ENCODE measurements at regions not wholly inside any gene's neighbourhood (a gene's known extent, or its start where the extent isn't known, plus 50 kb on each side); places are given as distances from the start of the nearest gene placed in this dataset.

DNA sequence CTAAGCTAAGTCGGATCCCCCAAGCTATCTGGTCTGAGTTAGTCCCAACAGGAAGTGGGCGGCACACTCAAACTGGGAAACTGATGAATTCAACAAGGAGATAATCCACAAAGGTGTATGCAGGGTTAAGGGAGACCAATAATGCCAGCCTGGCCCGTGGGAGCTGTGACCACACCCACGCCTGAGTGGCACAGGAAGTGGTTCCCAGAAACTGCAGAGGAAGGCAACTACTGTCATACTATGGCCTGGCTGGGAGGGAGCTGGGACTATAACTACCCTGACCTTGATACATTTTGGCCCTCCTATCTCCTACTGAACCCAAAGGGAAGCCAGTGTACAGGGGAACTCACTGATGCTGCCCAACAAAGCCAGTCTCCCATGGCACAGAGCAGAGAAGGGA lies 85.5 kb upstream of the TDRD3 start:
- Histone ChIP-seq H2AK5ac (ENCODE audit: low read depth, low read length) (no peak overlapping the region), H3K14ac (ENCODE audit: insufficient read length) (no peak overlapping the region), H3K36me3 (ENCODE audit: control insufficient read depth in 2 of 4, insufficient read depth in 4 of 4, low read length in 3 of 4) (no peaks in the 10 kb centered on the region), H3K56ac (replicated peaks; ENCODE audit: insufficient read length, low read depth, low read length) (no peak overlapping the region), H2BK120ac (replicated peaks; ENCODE audit: low read depth, low read length) (no peak overlapping the region), H3K79me1 (ENCODE audit: low read depth, low read length) (no peaks in the 10 kb centered on the region), H2BK12ac (ENCODE audit: low read depth, low read length) (no peak overlapping the region), H2BK20ac (ENCODE audit: low read length) (no peak overlapping the region), H2AFZ (ENCODE audit: low read length) (no peak overlapping the region), H3K9ac (replicated peaks in 1 of 4; ENCODE audit: extremely low read depth in 1 of 4, low read depth in 3 of 4, low read length in 3 of 4) (no peak overlapping the region), H3K4me3 (ENCODE audit: extremely low read depth in 1 of 4, insufficient read depth in 2 of 4, low read depth in 3 of 4, low read length in 4 of 4) (no peak overlapping the region), H3K9me3 (ENCODE audit: insufficient read depth in 2 of 2, low read depth in 1 of 2, low read length in 1 of 2) (no peaks in the 10 kb centered on the region), H3K79me2 (ENCODE audit: control insufficient read depth in 1 of 2, insufficient read depth in 2 of 2, low read length in 2 of 2) (no peaks in the 10 kb centered on the region), H3K23me2 (ENCODE audit: low read depth, low read length) (no peaks in the 10 kb centered on the region), H2BK15ac (ENCODE audit: low read length) (no peak overlapping the region), H4K91ac (replicated peaks; ENCODE audit: insufficient read length, low read length) (no peak overlapping the region), H3K4me2 (ENCODE audit: insufficient read depth in 1 of 2, low read depth in 2 of 2, low read length in 2 of 2) (no peak overlapping the region), H3K18ac (ENCODE audit: extremely low read depth, low read length) (no peak overlapping the region), H3K27me3 (replicated peaks in 1 of 4; ENCODE audit: control insufficient read depth in 3 of 4, extremely low read depth in 1 of 4, insufficient read depth in 3 of 4, low read length in 3 of 4) (no peaks in the 10 kb centered on the region), H3K4me1 (replicated peaks in 1 of 4; ENCODE audit: control insufficient read depth in 3 of 4, insufficient read depth in 4 of 4, low read length in 3 of 4) (0 out of 7 replicates have a peak, but pooled peaks cover 0 to 2% (median 0%) of the 10 kb centered on the region in 4 experiments), H2BK5ac (ENCODE audit: low read depth, low read length) (no peak overlapping the region), H3K4ac (replicated peaks; ENCODE audit: insufficient read length, low read depth, low read length) (no peak overlapping the region), H4K20me1 (replicated peaks in 1 of 2; ENCODE audit: control insufficient read depth in 1 of 2, insufficient read depth in 2 of 2, low read length in 2 of 2) (no peaks in the 10 kb centered on the region), H3K27ac (ENCODE audit: low read depth, low read length) (no peak overlapping the region), H4K5ac (ENCODE audit: insufficient read length, low read depth, low read length) (no peak overlapping the region), H3K23ac (ENCODE audit: insufficient read length) (no peak overlapping the region), H4K8ac (ENCODE audit: extremely low read depth, insufficient read depth, low read length) (no peak overlapping the region)
- CTCF ChIA-PET (ENCODE audit: partially characterized antibody) = interaction anchor here (1.2 to 2.8 kb wide), 2 partner anchors 15 to 18 kb away, joined by 3 to 7 read pairs; no protein-coding TSS in a partner anchor
- WGBS, 2 experiments (ENCODE audit: extremely low coverage in 1 of 2, insufficient coverage in 1 of 2, insufficient read length in 1 of 2, insufficient replicate concordance in 2 of 2, low coverage in 1 of 2, low lambda C conversion rate in 2 of 2, missing lambda C conversion rate in 1 of 2) = 84% methylated on average over 4 of the region's 4 CpGs; no CpG with 5 or more reads in 1 of the 2 experiments
- POLR2A ChIA-PET (ENCODE audit: partially characterized antibody) = no interaction called here
- FAIRE-seq = no peak
- no peak for DNase-seq (ENCODE audit: low read depth in 1 of 2, low spot score in 2 of 2)
- TF ChIP-seq, protein P1, sequence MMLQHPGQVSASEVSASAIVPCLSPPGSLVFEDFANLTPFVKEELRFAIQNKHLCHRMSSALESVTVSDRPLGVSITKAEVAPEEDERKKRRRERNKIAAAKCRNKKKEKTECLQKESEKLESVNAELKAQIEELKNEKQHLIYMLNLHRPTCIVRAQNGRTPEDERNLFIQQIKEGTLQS (IDR thresholded peaks at IDR 0.05; ENCODE audit: insufficient read depth, low read depth, low read length) = no peak
- no peak for TF ChIP-seq TAF1 (IDR thresholded peaks at IDR 0.05; ENCODE audit: low read depth, low read length)
- TF ChIP-seq GABPA (IDR thresholded peaks at IDR 0.05; ENCODE audit: borderline replicate concordance, insufficient read depth, low read length) = no peak
- TF ChIP-seq SAP30 (IDR thresholded peaks at IDR 0.05; ENCODE audit: insufficient read depth, insufficient replicate concordance, low read length) = no peak
- no peak for TF ChIP-seq TEAD4 (IDR thresholded peaks at IDR 0.05; ENCODE audit: low read depth, low read length)
- no peak for TF ChIP-seq BACH1 (IDR thresholded peaks at IDR 0.05; ENCODE audit: low read length)
- TF ChIP-seq YY1 (IDR thresholded peaks at IDR 0.05; ENCODE audit: low read depth, low read length) = no peak
- no peak for TF ChIP-seq ZNF274 (IDR thresholded peaks at IDR 0.05; ENCODE audit: borderline replicate concordance, extremely low read depth, low read length)
- TF ChIP-seq HDAC2 (IDR thresholded peaks at IDR 0.05; ENCODE audit: borderline replicate concordance in 1 of 2, low read depth in 2 of 2, low read length in 2 of 2) = no peak
- no peak for TF ChIP-seq CHD2 (IDR thresholded peaks at IDR 0.05; ENCODE audit: low read length)
- TF ChIP-seq CREB1 (IDR thresholded peaks at IDR 0.05) = no peak
- no peak for TF ChIP-seq CBX5 (IDR thresholded peaks at IDR 0.05; ENCODE audit: low read depth, low read length)
- no peak for TF ChIP-seq SP4 (IDR thresholded peaks at IDR 0.05; ENCODE audit: low read length)
- no peak for TF ChIP-seq ASH2L (IDR thresholded peaks at IDR 0.05; ENCODE audit: low read length)
- no peak for TF ChIP-seq NRF1 (IDR thresholded peaks at IDR 0.05; ENCODE audit: low read depth, low read length)
